Keratinocyte (primary cell): ENCODE measurements at regions not wholly inside any gene's neighbourhood (a gene's known extent, or its start where the extent isn't known, plus 50 kb on each side); places are given as distances from the start of the nearest gene placed in this dataset.

Experiments used
- CTCF ChIP-seq, 3 experiments: IDR thresholded peaks in 1 of 3; conservative IDR thresholded peaks in 1 of 3; optimal IDR thresholded peaks in 1 of 3; 2 replicates in 2 of 3; 3 replicates in 1 of 3; pipeline versions ENCODE3 to v1.5.1; 2011; ENCODE audit warnings: low read length in 3 of 3, mild to moderate bottlenecking in 3 of 3, moderate library complexity in 2 of 3, control low read depth in 1 of 3, inconsistent platforms in 1 of 3; ENCODE audit not compliant: insufficient read depth in 2 of 3; ENCODE audit errors: extremely low read depth in 1 of 3
- EZH2 ChIP-seq: IDR thresholded peaks from one replicate; pipeline ENCODE4 v1.6.1; 2012; ENCODE audit warnings: inconsistent platforms, mild to moderate bottlenecking, low read length, moderate library complexity

- TF ChIP-seq CTCF (optimal IDR thresholded peaks at IDR 0.05 in 1 of 3, IDR thresholded peaks at IDR 0.05 in 1 of 3, conservative IDR thresholded peaks at IDR 0.05 in 1 of 3; ENCODE audit: extremely low read depth in 1 of 3, insufficient read depth in 2 of 3, low read length in 3 of 3) (no peak), EZH2 (no peak)
Observed at GRCh38 chrX:114267142-114267541, 316.7 kb upstream of the HTR2C start.
